ENCODE measurements at regions not wholly inside any gene's neighbourhood (a gene's known extent, or its start where the extent isn't known, plus 50 kb on each side); places are given as distances from the start of the nearest gene placed in this dataset.

- TF ChIP-seq, protein P1, sequence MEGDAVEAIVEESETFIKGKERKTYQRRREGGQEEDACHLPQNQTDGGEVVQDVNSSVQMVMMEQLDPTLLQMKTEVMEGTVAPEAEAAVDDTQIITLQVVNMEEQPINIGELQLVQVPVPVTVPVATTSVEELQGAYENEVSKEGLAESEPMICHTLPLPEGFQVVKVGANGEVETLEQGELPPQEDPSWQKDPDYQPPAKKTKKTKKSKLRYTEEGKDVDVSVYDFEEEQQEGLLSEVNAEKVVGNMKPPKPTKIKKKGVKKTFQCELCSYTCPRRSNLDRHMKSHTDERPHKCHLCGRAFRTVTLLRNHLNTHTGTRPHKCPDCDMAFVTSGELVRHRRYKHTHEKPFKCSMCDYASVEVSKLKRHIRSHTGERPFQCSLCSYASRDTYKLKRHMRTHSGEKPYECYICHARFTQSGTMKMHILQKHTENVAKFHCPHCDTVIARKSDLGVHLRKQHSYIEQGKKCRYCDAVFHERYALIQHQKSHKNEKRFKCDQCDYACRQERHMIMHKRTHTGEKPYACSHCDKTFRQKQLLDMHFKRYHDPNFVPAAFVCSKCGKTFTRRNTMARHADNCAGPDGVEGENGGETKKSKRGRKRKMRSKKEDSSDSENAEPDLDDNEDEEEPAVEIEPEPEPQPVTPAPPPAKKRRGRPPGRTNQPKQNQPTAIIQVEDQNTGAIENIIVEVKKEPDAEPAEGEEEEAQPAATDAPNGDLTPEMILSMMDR (conservative IDR thresholded peaks at IDR 0.05; ENCODE audit: low read length) = no peak
- TF ChIP-seq EZH2phosphoT487 (IDR thresholded peaks at IDR 0.05; ENCODE audit: borderline replicate concordance) = no peak
Measured at GRCh38 chr10:131034451-131034850, 277.1 kb downstream of the TCERG1L start.
